ENCODE measurements at regions not wholly inside any gene's neighbourhood (a gene's known extent, or its start where the extent isn't known, plus 50 kb on each side); places are given as distances from the start of the nearest gene placed in this dataset.

GRCh38 chr6:97989451-97989850 lies 706.4 kb upstream of the MMS22L start:
- TF ChIP-seq CTCF (IDR thresholded peaks at IDR 0.05; ENCODE audit: insufficient read depth, low read depth, low read length) = no peak
- no peak for TF ChIP-seq EZH2 (IDR thresholded peaks at IDR 0.05; ENCODE audit: insufficient read depth, low read length)
